Panc1 (cell line): ENCODE measurements at regions not wholly inside any gene's neighbourhood (a gene's known extent, or its start where the extent isn't known, plus 50 kb on each side); places are given as distances from the start of the nearest gene placed in this dataset.

ENCODE experiments used
- ATAC-seq: fragments of 200-7000 bp; cut with Tn5 transposase; 2 replicates; pipeline ENCODE4 v1.9.1; 2020; ENCODE audit warnings: mild to moderate bottlenecking, moderate library complexity
- BruUV-seq: library from RNA; stranded (reverse); fragments of 400-500 nt; replicated peaks from 2 replicates; lab custom pipeline; 2021; lab: Mats Ljungman, UMichigan
- CTCF ChIA-PET: fragments of 300-600 bp; sonication (Branson Sonifier 250); formaldehyde crosslinking; loops from one replicate; lab custom pipeline; 2022; ENCODE audit warnings: antibody characterized with exemption; lab: Charles Lee
- POLR2A ChIA-PET: fragments of 300-600 bp; sonication (Branson Sonifier 250); formaldehyde crosslinking; loops from one replicate; lab custom pipeline; 2022; ENCODE audit warnings: antibody characterized with exemption; lab: Charles Lee
- DNase-seq: peaks from one replicate; pipeline ENCODE4 v3.0.0-alpha.2; 2010; ENCODE audit warnings: low read depth, low spot score
- H3K27ac ChIP-seq: 2 replicates; pipeline ENCODE4 v1.5.1; 2011; ENCODE audit warnings: mild to moderate bottlenecking, low read length, inconsistent platforms
- H3K27me3 ChIP-seq: fragments of 200-500 bp; sonication (Bioruptor generic); 2 replicates; pipeline ENCODE4 v1.6.0; 2014; ENCODE audit warnings: low read length, inconsistent platforms; ENCODE audit not compliant: control insufficient read depth, insufficient read depth
- H3K36me3 ChIP-seq: fragments of 200-500 bp; sonication (Bioruptor generic); 2 replicates; pipeline ENCODE4 v1.5.1; 2014; ENCODE audit warnings: inconsistent platforms, mild to moderate bottlenecking, low read length, moderate library complexity; ENCODE audit not compliant: control insufficient read depth, insufficient read depth
- H3K4me1 ChIP-seq: 2 replicates; pipeline ENCODE4 v1.5.1; 2011; ENCODE audit warnings: inconsistent platforms, mild to moderate bottlenecking, low read length, moderate library complexity; ENCODE audit not compliant: control insufficient read depth, insufficient read depth
- H3K4me3 ChIP-seq, 2 experiments: 2 replicates each; pipeline ENCODE4 v1.5.1; 2011 to 2012; ENCODE audit warnings: low read depth in 2 of 2, low read length in 2 of 2, mild to moderate bottlenecking in 2 of 2, inconsistent platforms in 1 of 2, moderate library complexity in 1 of 2
- H3K9me3 ChIP-seq: fragments of 200-500 bp; sonication (Bioruptor generic); 2 replicates; pipeline ENCODE4 v1.5.1; 2014; ENCODE audit warnings: low read depth, mild to moderate bottlenecking, inconsistent platforms, low read length, moderate library complexity; ENCODE audit not compliant: control insufficient read depth, insufficient read depth
- POLR2AphosphoS5 ChIP-seq: IDR thresholded peaks from 2 replicates; pipeline ENCODE4 v1.6.1; 2012; ENCODE audit warnings: mild to moderate bottlenecking, low read depth, low read length, moderate library complexity
- SIN3A ChIP-seq: IDR thresholded peaks from 2 replicates; pipeline ENCODE4 v1.6.1; 2012; ENCODE audit warnings: low read depth, mild to moderate bottlenecking, low read length, moderate library complexity, borderline replicate concordance; ENCODE audit not compliant: insufficient read depth
- TCF7L2 ChIP-seq: IDR thresholded peaks from 2 replicates; pipeline ENCODE4 v1.6.1; 2011; ENCODE audit warnings: mild to moderate bottlenecking, low read depth, low read length, inconsistent platforms
- in situ Hi-C: cut with HindIII; loops from 2 replicates; pipeline ENCODE4 v1.10.0; 2016; ENCODE audit warnings: low sequenced_read_pairs, low pct_unique_long_range_greater_than_20kb
- intact Hi-C: fragments of 100-400 bp; cut with micrococcal nuclease; formaldehyde crosslinking; loops from one replicate; pipeline ENCODE4 v1.10.0; 2022; ENCODE audit not compliant: unreplicated experiment
- TF ChIP-seq, protein P1 (sequence below): fragments of 450-650 bp; IDR thresholded peaks from 2 replicates; pipeline ENCODE4 v1.5.1; 2017; ENCODE audit warnings: mild to moderate bottlenecking
- TF ChIP-seq, protein P2 (sequence below), 2 experiments: IDR thresholded peaks; 2 replicates each; pipeline ENCODE4 v1.6.1; 2011 to 2012; ENCODE audit warnings: low read depth in 2 of 2, control low read depth in 1 of 2, low read length in 1 of 2, mild to moderate bottlenecking in 1 of 2, moderate library complexity in 1 of 2; ENCODE audit not compliant: insufficient read depth in 1 of 2

DNA sequence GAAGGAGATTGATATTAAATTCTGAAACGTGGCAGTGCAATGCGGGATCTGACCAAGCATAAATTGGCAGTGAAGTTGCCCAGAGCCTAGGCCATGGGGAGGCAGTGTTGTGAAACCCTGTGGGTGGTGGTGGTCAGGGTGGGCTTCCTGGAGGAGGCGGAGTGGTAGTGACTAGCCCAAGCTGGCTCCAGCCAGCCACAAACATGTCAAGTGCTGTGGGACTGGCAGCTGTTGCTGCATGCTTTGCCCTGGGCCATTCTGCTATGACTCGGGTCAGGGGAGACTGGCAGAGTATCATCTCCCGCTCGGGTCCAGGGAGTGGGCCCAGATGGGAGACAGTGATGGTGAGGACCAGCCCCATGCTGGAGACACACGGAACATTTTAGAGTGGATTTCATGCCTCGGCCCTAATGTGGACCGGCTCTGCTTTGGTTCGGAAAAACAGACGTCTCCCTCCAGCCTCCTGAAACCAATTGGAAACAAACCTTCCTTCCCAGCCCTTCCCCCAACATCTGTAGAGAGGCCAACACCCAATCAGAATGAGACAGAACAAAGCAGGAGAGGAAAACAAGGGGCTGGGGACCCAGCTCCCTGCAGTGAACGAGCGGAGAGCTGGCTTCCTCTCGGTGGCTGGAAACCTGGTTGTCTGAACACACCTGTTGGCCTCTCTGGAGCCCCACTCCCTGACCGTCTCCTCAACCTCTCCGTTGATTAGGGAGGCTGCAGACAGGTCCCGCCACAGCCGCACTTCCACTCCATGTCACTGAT, 58.2 kb downstream of the TMEM270 start:
- Histone ChIP-seq H3K4me3 (no peak overlapping the region), H3K36me3 (no peaks in the 10 kb centered on the region), H3K9me3 (no peaks in the 10 kb centered on the region), H3K4me1 (0 out of 2 replicates have a peak, but pooled peaks cover 6% of the 10 kb centered on the region), H3K27ac (no peak overlapping the region), H3K27me3 (no peaks in the 10 kb centered on the region; the same call in 1 of the 2 replicates)
- in situ Hi-C loops = no loop called here
- ATAC-seq (no peak), DNase-seq (no peak)
- BruUV-seq = no TSS peak
- TF ChIP-seq SIN3A (no peak), TCF7L2 (no peak), POLR2AphosphoS5 (no peak)
- TF ChIP-seq, protein P1, sequence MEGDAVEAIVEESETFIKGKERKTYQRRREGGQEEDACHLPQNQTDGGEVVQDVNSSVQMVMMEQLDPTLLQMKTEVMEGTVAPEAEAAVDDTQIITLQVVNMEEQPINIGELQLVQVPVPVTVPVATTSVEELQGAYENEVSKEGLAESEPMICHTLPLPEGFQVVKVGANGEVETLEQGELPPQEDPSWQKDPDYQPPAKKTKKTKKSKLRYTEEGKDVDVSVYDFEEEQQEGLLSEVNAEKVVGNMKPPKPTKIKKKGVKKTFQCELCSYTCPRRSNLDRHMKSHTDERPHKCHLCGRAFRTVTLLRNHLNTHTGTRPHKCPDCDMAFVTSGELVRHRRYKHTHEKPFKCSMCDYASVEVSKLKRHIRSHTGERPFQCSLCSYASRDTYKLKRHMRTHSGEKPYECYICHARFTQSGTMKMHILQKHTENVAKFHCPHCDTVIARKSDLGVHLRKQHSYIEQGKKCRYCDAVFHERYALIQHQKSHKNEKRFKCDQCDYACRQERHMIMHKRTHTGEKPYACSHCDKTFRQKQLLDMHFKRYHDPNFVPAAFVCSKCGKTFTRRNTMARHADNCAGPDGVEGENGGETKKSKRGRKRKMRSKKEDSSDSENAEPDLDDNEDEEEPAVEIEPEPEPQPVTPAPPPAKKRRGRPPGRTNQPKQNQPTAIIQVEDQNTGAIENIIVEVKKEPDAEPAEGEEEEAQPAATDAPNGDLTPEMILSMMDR = no peak
- TF ChIP-seq, protein P2, sequence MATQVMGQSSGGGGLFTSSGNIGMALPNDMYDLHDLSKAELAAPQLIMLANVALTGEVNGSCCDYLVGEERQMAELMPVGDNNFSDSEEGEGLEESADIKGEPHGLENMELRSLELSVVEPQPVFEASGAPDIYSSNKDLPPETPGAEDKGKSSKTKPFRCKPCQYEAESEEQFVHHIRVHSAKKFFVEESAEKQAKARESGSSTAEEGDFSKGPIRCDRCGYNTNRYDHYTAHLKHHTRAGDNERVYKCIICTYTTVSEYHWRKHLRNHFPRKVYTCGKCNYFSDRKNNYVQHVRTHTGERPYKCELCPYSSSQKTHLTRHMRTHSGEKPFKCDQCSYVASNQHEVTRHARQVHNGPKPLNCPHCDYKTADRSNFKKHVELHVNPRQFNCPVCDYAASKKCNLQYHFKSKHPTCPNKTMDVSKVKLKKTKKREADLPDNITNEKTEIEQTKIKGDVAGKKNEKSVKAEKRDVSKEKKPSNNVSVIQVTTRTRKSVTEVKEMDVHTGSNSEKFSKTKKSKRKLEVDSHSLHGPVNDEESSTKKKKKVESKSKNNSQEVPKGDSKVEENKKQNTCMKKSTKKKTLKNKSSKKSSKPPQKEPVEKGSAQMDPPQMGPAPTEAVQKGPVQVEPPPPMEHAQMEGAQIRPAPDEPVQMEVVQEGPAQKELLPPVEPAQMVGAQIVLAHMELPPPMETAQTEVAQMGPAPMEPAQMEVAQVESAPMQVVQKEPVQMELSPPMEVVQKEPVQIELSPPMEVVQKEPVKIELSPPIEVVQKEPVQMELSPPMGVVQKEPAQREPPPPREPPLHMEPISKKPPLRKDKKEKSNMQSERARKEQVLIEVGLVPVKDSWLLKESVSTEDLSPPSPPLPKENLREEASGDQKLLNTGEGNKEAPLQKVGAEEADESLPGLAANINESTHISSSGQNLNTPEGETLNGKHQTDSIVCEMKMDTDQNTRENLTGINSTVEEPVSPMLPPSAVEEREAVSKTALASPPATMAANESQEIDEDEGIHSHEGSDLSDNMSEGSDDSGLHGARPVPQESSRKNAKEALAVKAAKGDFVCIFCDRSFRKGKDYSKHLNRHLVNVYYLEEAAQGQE (IDR thresholded peaks at IDR 0.05; ENCODE audit: insufficient read depth in 1 of 2, low read depth in 2 of 2, low read length in 1 of 2) = no peak
- ChIA-PET CTCF (interaction anchor here (1.0 kb wide), 1 partner anchor 108 kb away, joined by 8 read pairs; no protein-coding TSS in a partner anchor), POLR2A (no interaction called here)
- intact Hi-C loops = no loop called here

DNA sequence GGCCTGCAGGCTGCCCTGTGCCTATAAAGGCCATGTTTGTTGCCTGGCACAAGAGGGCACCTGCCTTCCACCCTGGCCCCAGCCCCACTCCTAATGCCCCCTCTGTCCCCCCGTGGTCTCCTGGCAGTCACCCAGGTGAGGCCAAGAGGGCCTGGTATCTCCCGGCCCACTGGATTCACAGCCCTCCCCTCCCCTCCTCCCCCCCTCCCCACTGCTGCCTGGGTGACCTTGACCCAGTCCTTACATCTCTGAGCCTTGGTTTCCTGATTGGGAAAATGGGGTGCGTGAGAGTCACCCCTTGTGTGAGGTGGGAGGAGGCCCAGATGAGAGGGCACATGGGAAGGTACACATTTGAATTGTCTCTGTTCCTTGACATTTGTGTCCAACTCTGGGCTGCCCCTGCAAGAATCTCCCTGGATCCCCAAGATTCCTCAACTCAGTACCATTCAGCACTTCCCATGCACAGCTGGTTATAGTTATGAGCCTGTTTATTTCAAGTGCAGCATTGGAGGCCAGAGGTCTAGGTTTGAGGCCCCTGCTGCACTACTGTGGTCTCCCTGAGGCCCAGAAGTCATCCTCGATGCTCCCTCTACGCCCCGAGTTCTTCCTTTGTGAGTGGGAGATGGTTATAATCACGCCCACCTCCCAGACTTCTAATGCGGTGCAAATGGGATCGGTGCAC, 58.9 kb downstream of the TMEM270 start:
- CTCF ChIA-PET = interaction anchor here (1.0 kb wide), 1 partner anchor 107 kb away, joined by 8 read pairs; no protein-coding TSS in a partner anchor

More for the DNA sequence above, 58.9 kb downstream of the TMEM270 start:
- Histone ChIP-seq H3K4me3 (no peak overlapping the region), H3K27ac (no peak overlapping the region), H3K36me3 (no peaks in the 10 kb centered on the region), H3K27me3 (no peaks in the 10 kb centered on the region; the same call in 1 of the 2 replicates), H3K9me3 (no peaks in the 10 kb centered on the region), H3K4me1 (0 out of 2 replicates have a peak, but pooled peaks cover 6% of the 10 kb centered on the region)
- intact Hi-C loops (no loop called here), in situ Hi-C loops (no loop called here)
- no TSS peak for BruUV-seq
- ATAC-seq = no peak
- TF ChIP-seq, protein P1 = no peak
- TF ChIP-seq, protein P2 (IDR thresholded peaks at IDR 0.05; ENCODE audit: insufficient read depth in 1 of 2, low read depth in 2 of 2, low read length in 1 of 2) = no peak
- TF ChIP-seq SIN3A = no peak
- TF ChIP-seq TCF7L2 = no peak
- no peak for TF ChIP-seq POLR2AphosphoS5
- POLR2A ChIA-PET = no interaction called here
- DNase-seq = no peak
